ENCODE measurements at regions not wholly inside any gene's neighbourhood (a gene's known extent, or its start where the extent isn't known, plus 50 kb on each side); places are given as distances from the start of the nearest gene placed in this dataset.

DNA sequence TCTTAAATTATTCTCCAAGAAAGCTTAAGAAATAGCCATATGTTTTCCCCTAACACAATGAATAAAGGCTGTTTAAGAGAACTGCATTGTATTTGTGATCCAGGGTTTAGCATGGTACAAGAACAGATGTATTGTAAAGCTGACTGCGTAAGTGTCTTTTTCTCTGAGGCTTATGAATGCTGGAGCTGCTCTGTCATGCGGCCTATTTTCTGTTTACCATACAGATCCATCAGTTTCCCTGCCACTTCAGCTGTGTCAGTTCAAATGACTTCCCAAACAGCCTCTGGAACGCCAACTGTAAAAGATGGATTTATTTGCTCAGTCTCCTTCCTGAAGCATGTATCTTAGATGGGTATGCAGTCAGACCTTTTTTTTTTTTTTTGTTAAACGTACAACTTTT, 419.3 kb upstream of the HS3ST5 start:
- Histone ChIP-seq H3K36me3 (ENCODE audit: control insufficient read depth in 1 of 2, insufficient read depth in 2 of 2, low read length in 2 of 2) (no peaks in the 10 kb centered on the region), H3K27me3 (ENCODE audit: insufficient read depth, low read length) (no peaks in the 10 kb centered on the region), H2BK12ac (ENCODE audit: low read length) (no peak overlapping the region), H3K4me2 (ENCODE audit: low read length) (no peak overlapping the region), H3K9ac (ENCODE audit: low read length) (no peak overlapping the region), H4K91ac (ENCODE audit: low read depth, low read length) (no peak overlapping the region), H2AFZ (ENCODE audit: insufficient read depth, low read length, poor library complexity) (no peak overlapping the region), H4K8ac (ENCODE audit: low read depth, low read length) (no peak overlapping the region), H3K4ac (ENCODE audit: low read depth, low read length) (no peak overlapping the region), H3K27ac (ENCODE audit: low read depth, low read length) (no peak overlapping the region), H2AK5ac (ENCODE audit: low read length) (no peak overlapping the region), H3K79me1 (ENCODE audit: low read length) (no peaks in the 10 kb centered on the region), H3K18ac (ENCODE audit: low read length) (no peak overlapping the region), H3K4me1 (ENCODE audit: control insufficient read depth in 1 of 2, insufficient read depth in 2 of 2, low read length in 2 of 2) (no peaks in the 10 kb centered on the region), H2BK5ac (ENCODE audit: low read depth, low read length, poor library complexity) (no peak overlapping the region), H3K4me3 (ENCODE audit: low read depth, low read length) (no peak overlapping the region), H3K79me2 (ENCODE audit: control insufficient read depth, insufficient read depth, low read length, poor library complexity) (no peaks in the 10 kb centered on the region), H3K23ac (ENCODE audit: low read length) (no peak overlapping the region), H3K14ac (ENCODE audit: low read length) (no peak overlapping the region), H3K9me3 (ENCODE audit: insufficient read depth, low read depth, low read length) (no peaks in the 10 kb centered on the region), H2BK120ac (ENCODE audit: insufficient read depth, low read length, poor library complexity) (no peak overlapping the region), H4K12ac (ENCODE audit: low read depth, low read length) (no peak overlapping the region)
- DNase-seq: no peak
- WGBS (ENCODE audit: extremely low coverage, insufficient coverage, insufficient read length): no CpG with 5 or more reads among the region's 4 CpGs

DNA sequence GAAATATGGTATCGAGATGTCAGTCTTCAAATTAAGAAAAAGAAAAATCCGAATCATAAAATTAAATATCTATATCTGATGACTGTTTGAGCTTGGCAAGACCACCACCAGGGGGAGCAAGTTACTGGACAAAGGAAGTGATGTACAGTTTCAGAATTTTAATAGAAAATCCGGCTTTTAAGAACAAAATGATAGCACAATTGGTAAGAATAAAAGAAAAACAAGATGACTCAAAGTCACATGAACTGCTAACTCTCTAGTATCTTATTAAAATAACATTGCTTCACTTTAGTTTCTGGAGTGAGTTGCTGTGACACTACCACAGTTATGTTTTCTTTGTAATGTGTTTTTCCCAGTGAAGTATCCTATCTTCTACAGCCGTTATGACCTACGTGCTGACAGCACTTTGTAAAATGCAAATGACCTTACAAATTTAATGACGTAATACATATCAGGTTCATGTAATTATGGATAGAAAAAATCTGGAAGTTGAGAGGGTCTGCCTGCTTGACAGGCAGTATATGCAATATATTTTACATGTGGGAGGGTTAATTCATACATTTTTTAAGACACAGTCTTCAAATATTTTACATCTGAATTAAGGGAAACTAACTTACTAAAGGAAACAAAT, 405.3 kb upstream of the HS3ST5 start:
- Histone ChIP-seq H3K9me3 (ENCODE audit: insufficient read depth, low read depth, low read length) (no peaks in the 10 kb centered on the region), H2AK5ac (ENCODE audit: low read length) (no peak overlapping the region), H2BK5ac (ENCODE audit: low read depth, low read length, poor library complexity) (no peak overlapping the region), H3K4ac (ENCODE audit: low read depth, low read length) (no peak overlapping the region), H3K4me2 (ENCODE audit: low read length) (no peak overlapping the region), H2AFZ (ENCODE audit: insufficient read depth, low read length, poor library complexity) (no peak overlapping the region), H4K91ac (ENCODE audit: low read depth, low read length) (no peak overlapping the region), H4K12ac (ENCODE audit: low read depth, low read length) (no peak overlapping the region), H4K8ac (ENCODE audit: low read depth, low read length) (no peak overlapping the region), H2BK12ac (ENCODE audit: low read length) (no peak overlapping the region), H3K14ac (ENCODE audit: low read length) (no peak overlapping the region), H2BK120ac (ENCODE audit: insufficient read depth, low read length, poor library complexity) (no peak overlapping the region), H3K27me3 (ENCODE audit: insufficient read depth, low read length) (no peaks in the 10 kb centered on the region), H3K23ac (ENCODE audit: low read length) (no peak overlapping the region), H3K79me2 (ENCODE audit: control insufficient read depth, insufficient read depth, low read length, poor library complexity) (no peaks in the 10 kb centered on the region), H3K36me3 (ENCODE audit: control insufficient read depth in 1 of 2, insufficient read depth in 2 of 2, low read length in 2 of 2) (no peaks in the 10 kb centered on the region), H3K4me1 (ENCODE audit: control insufficient read depth in 1 of 2, insufficient read depth in 2 of 2, low read length in 2 of 2) (no peaks in the 10 kb centered on the region), H3K18ac (ENCODE audit: low read length) (no peak overlapping the region), H3K9ac (ENCODE audit: low read length) (no peak overlapping the region), H3K4me3 (ENCODE audit: low read depth, low read length) (no peak overlapping the region), H3K27ac (ENCODE audit: low read depth, low read length) (no peak overlapping the region), H3K79me1 (ENCODE audit: low read length) (no peaks in the 10 kb centered on the region)
- no CpG with 5 or more reads among the region's 6 CpGs for WGBS (ENCODE audit: extremely low coverage, insufficient coverage, insufficient read length)
- peak; percentile 1 to 70 for DNase-seq

DNA sequence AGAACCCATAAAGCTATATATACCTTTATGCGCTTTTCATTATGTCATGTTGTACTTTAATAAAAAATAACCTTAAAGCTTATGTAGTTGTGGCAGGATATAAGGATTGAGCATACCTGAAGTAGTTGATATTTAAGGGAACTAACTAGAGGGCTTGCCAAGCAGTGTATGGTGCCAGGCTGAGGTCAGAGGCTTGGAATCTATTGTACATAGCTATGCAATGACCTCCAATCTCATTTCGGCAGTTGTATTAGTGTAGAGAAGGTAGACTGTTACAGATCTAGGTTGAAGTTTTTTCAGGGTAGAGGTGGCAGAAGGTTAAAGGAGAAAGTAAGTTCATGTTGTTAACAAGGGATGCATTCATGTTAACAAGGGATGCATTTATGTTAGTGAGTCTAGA, 397.7 kb upstream of the HS3ST5 start:
- Histone ChIP-seq H3K4me3 (ENCODE audit: low read depth, low read length) (no peak overlapping the region), H3K36me3 (ENCODE audit: control insufficient read depth in 1 of 2, insufficient read depth in 2 of 2, low read length in 2 of 2) (no peaks in the 10 kb centered on the region), H2AFZ (ENCODE audit: insufficient read depth, low read length, poor library complexity) (no peak overlapping the region), H3K4me1 (ENCODE audit: control insufficient read depth in 1 of 2, insufficient read depth in 2 of 2, low read length in 2 of 2) (no peaks in the 10 kb centered on the region), H3K18ac (ENCODE audit: low read length) (no peak overlapping the region), H4K12ac (ENCODE audit: low read depth, low read length) (no peak overlapping the region), H2BK120ac (ENCODE audit: insufficient read depth, low read length, poor library complexity) (no peak overlapping the region), H3K23ac (ENCODE audit: low read length) (no peak overlapping the region), H4K8ac (ENCODE audit: low read depth, low read length) (no peak overlapping the region), H4K91ac (ENCODE audit: low read depth, low read length) (no peak overlapping the region), H2AK5ac (ENCODE audit: low read length) (no peak overlapping the region), H3K14ac (ENCODE audit: low read length) (no peak overlapping the region), H3K27ac (ENCODE audit: low read depth, low read length) (no peak overlapping the region), H3K27me3 (ENCODE audit: insufficient read depth, low read length) (no peaks in the 10 kb centered on the region), H2BK12ac (ENCODE audit: low read length) (no peak overlapping the region), H3K79me2 (ENCODE audit: control insufficient read depth, insufficient read depth, low read length, poor library complexity) (no peaks in the 10 kb centered on the region), H3K9me3 (ENCODE audit: insufficient read depth, low read depth, low read length) (no peaks in the 10 kb centered on the region), H3K9ac (ENCODE audit: low read length) (no peak overlapping the region), H3K79me1 (ENCODE audit: low read length) (no peaks in the 10 kb centered on the region), H3K4ac (ENCODE audit: low read depth, low read length) (no peak overlapping the region), H2BK5ac (ENCODE audit: low read depth, low read length, poor library complexity) (no peak overlapping the region), H3K4me2 (ENCODE audit: low read length) (no peak overlapping the region)
- DNase-seq: no peak
- no CpG with 5 or more reads among the region's 2 CpGs for WGBS (ENCODE audit: extremely low coverage, insufficient coverage, insufficient read length)

DNA sequence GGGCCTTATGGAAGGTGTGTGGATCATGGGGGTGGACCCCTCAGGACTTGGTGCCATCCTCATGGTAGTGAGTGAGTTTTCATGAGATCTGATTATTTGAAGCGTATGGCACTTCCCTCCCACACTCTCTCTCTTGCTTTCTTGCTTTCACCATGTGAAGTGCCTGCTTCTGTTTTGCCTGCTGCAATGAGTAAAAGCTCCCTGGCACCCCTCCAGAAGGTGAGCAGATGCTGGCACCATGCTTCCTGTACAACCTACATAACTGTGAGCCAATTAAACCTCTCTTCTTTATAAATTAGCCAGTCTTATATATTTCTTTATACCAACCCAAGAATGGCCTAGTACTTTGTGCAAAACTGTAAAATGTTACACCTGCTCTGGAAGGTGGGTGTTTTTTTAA, 396.8 kb upstream of the HS3ST5 start:
- Histone ChIP-seq H2AK5ac (ENCODE audit: low read length) (no peak overlapping the region), H3K4me1 (ENCODE audit: control insufficient read depth in 1 of 2, insufficient read depth in 2 of 2, low read length in 2 of 2) (no peaks in the 10 kb centered on the region), H3K36me3 (ENCODE audit: control insufficient read depth in 1 of 2, insufficient read depth in 2 of 2, low read length in 2 of 2) (no peaks in the 10 kb centered on the region), H3K4ac (ENCODE audit: low read depth, low read length) (no peak overlapping the region), H3K9me3 (ENCODE audit: insufficient read depth, low read depth, low read length) (no peaks in the 10 kb centered on the region), H3K4me2 (ENCODE audit: low read length) (no peak overlapping the region), H4K12ac (ENCODE audit: low read depth, low read length) (no peak overlapping the region), H4K8ac (ENCODE audit: low read depth, low read length) (no peak overlapping the region), H3K9ac (ENCODE audit: low read length) (no peak overlapping the region), H3K18ac (ENCODE audit: low read length) (no peak overlapping the region), H3K79me1 (ENCODE audit: low read length) (peaks cover 2% of the 10 kb centered on the region), H3K4me3 (ENCODE audit: low read depth, low read length) (no peak overlapping the region), H3K14ac (ENCODE audit: low read length) (no peak overlapping the region), H3K27me3 (ENCODE audit: insufficient read depth, low read length) (no peaks in the 10 kb centered on the region), H2BK120ac (ENCODE audit: insufficient read depth, low read length, poor library complexity) (no peak overlapping the region), H2BK5ac (ENCODE audit: low read depth, low read length, poor library complexity) (no peak overlapping the region), H3K23ac (ENCODE audit: low read length) (no peak overlapping the region), H3K79me2 (ENCODE audit: control insufficient read depth, insufficient read depth, low read length, poor library complexity) (no peaks in the 10 kb centered on the region), H2AFZ (ENCODE audit: insufficient read depth, low read length, poor library complexity) (no peak overlapping the region), H3K27ac (ENCODE audit: low read depth, low read length) (no peak overlapping the region), H2BK12ac (ENCODE audit: low read length) (peak overlapping the region; percentile 17), H4K91ac (ENCODE audit: low read depth, low read length) (no peak overlapping the region)
- WGBS (ENCODE audit: extremely low coverage, insufficient coverage, insufficient read length): no CpG with 5 or more reads among the region's 1 CpG
- no peak for DNase-seq
